Umbilical cord (tissue), 1 donor: ENCODE measurements at regions not wholly inside any gene's neighbourhood (a gene's known extent, or its start where the extent isn't known, plus 50 kb on each side); places are given as distances from the start of the nearest gene placed in this dataset.

Experiments
- DNase-seq: peaks from one replicate; pipeline ENCODE4 v3.0.0-alpha.2; 2015; ENCODE audit warnings: low spot score

DNA sequence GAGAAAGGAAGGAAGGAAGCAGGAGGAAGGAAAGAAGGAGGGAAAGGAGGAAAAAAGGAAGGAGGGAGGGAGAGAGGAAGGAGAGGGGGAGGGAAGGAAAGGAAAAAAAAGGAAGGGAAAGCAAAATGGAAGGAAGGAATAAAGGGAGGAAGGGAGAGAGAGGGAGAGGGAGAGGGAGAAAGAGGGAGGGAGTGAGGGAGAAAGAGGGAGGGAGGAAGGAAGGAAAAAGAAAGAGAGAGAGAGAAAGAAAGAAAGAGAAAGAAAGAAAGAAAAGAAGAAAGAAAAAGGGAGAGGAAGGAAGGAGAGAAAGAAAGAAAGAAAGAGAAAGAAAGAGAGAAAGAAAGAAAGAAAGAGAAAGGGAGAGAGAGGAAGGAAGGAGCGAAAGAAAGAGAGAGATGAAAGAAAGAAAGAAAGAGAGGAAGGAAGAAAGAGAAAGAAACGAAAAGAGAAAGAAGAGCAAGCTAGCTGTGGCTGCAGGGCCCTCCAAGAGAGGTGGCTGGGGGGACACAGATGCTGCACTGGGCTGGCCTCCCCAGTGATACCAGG lies 472.4 kb upstream of the MGMT start:
- DNase-seq: no peak

DNA sequence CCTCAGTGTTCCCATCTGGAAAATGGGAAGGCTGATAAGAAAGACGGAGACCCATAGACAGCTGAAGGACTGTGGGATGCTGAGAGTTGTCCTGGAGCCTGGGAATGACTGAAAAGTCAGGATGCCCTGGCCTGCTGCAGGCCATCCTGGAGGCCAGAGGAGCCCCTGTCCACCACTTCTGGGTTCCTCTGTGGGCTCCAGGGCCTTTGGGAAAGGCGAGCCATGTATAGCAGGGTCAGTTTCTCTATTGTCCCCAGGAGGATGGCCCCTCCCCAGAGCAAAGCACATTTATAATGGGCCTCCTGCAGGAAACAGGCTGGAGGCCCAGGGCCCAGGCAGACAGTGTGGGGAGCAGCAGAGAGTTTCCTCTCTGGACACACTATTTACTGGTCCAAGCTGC lies 471.4 kb upstream of the MGMT start:
- no peak for DNase-seq

DNA sequence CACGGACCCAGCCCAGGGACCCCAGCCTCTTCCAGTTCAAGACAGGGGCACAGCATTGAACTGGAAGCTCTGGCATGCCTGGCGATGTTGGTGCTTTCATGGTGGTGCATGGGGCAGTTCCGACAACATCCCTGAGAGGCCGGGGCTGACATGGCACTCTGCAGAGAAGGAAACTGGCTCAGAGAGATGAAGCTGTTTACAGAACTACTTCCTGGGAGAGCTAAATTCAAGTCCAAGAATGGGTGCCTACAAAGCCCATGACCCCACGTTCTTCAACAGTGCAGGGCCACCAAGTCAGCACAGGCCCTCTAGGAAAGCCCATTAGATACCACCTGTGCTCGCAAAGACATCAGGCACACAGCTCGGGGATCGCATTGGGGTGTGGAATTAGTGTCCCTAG lies 470.9 kb upstream of the MGMT start:
- DNase-seq: no peak

DNA sequence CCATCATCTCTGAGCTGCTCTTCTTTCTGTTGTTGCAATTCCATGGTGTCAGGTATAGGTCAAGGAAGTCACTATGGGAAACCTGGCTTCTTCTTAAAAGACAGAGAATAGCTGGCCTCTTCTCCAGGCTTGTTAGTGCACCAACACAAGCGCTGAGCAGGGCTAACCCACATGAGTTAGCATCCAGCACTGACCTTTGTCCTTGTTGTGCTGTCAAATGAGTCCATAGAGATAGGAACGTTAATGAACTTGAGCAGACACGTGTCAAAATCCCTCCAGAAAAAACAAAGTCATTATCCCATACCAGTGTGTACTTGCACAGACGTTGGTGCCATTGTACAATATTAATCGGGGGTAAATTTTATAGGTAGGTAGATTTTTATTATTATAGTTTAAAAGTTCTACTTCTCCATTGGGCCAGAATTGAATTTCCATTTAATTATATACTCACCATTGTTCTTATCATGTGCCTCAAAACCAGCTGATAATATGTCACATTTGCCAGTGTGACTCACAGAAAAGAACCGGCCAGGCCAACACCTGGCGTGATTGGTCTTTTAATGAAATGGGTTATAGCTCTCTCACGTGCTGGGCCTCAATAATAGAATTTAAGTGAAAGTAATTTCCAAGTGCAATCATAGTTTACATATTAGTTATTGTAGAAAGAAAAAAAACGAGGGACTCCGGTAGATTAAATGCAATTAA lies 468.8 kb upstream of the MGMT start:
- no peak for DNase-seq

DNA sequence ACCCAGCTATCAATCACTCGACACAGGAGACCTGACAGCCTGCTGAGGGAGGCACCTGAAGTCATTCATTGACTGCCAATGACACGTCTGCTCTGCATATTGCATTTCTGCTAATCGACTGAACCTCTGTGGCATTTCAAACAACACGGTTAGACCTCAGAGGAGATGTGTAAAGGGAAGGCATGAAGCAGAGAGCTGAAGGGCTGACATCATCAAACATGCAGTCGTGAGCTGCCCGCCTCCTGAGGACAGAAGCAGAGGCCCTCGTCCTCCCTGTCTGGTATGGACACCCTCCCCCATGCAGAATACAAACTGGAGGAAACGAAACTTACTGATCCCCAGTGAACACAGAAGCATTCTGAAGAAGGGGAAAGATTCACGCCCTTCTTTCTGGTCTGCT lies 462.6 kb upstream of the MGMT start:
- no peak for DNase-seq

DNA sequence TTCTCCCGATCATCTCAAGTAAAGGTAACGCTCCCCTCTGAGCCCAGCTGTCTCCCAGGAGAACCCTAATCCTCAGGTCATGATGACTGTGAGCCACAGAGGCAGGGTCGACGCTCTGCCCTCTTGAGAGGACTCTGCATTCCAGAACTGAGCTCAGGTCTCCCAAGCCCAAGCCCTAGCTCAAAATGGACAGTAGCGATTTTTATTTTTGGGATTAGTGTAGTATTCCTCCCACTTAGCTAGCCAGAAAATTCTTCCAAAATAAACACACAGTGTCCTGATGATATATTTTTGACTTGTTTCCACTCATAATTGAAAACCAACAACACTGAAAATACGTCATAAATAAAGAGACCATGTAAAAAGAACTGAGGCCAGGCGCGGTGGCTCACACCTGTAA lies 462.0 kb upstream of the MGMT start:
- DNase-seq: no peak

DNA sequence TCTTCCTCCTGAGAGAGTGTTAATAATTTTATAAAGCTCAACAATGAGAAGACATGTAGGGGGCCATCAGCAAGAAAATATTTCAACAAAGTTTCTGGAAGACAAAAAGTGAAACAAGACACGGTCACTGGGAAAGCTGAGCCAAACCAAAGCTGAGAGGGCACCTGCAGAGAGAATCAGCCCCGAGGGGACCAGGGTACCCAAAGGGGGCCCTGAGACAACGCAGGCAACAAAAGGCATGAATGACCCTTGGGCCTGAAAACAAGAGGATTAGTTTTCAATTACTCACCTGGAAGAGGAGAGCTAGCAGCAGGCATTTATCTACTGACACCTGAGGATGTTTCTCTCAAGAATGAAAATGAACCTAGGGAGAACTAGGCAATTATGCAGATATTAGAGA lies 461.2 kb upstream of the MGMT start:
- DNase-seq: no peak

DNA sequence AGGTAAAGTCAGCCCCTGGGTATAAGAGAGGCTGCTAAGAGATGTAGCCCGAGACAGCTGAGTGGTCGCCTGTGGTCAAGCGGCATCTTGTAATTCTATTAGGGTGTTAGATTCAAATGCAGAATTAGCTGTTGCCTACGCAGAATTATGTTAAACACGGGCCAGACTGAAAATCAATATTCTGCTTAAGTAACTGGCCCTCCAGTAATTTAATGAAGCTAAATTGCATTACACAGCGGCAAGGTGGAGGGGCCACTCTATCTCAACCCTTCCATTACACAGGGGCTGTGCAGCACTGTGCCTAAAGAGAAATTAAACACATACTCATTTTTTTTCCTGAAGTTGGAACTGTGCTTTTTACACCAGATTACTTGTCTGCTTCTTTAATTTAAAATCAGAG lies 448.5 kb upstream of the MGMT start:
- no peak for DNase-seq

DNA sequence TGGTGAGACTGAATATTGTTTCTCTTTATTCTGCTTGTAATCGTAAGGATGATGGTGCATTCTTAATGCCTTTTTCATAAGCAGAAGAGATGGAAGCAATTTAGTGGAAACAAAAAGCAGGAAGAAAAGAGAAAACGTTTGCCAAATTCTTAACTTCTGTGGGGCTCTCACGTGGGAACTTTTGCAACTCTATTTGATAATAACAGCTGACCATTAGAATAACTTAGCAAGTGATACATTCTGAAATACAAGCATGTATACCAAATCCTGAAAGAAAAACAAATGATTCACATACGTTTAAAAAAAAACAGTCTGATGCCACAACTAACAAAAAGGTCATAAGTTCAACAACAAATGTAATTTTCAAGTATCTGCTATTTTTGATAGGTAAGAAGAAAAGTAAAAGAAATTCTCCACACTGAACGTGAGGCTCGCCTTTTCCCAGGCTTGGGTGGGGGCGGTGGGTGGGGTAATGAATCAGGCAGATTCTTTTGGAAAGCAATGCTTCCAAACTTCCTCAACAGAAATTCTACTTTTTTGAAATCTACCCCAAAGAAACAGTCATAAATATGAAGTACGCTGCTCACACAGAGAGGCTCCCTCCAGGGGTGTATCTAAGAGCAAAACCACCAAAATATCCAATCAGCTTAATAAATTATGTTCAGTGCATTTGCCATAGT lies 446.2 kb upstream of the MGMT start:
- no peak for DNase-seq

DNA sequence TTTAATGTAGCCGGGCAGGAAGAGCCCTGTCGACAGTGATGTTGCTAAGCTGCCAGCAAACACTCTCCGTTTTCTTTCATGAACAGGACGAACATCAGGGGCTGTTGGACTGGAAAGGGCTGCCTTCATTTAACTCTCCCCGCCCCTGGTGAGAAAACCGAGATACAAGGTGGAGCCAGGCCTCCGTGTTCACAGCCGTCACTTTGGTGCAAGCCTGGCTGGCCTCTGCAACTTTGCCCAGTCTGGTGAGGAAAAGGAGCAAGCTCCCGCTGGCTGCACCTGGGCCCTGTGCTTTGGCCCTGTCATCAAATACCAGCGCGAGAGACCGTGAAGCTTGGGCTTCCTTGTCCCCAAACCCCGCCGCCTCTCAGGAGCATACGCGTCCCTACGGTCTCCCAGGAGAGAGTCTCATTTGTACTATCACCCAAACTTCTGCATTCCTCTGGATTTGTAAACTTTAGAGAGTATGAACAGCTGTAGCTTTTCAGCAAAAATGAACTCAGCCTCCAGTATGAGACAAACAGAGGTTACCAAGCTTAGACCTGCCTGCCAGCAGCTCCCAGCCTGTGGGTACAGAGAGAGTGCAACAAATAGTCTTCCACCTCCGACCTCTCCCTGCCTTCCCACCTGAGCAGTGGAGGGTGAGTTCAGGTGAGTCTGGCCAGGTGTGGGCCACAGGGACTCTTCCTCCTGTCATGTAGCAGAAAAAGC lies 445.3 kb upstream of the MGMT start:
- peak; percentile 70 for DNase-seq

DNA sequence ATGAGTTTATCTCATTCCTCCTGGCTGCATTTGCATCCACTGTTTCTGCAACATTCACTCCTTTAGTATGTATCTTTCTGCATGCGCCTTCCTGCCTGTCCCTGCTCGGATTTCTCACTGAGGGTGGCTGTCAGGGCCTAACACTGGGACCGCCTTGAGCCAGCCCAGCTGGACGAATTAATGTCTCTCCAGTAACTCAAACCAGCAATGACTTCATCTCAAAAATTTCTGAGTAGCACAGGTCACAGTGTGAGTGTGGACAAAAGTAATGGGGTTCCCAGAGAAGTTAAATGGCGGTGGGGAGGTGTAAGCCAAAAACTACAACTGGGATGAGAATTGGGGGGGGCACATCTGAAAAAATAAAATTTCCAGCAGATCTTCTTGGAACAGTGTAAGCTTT lies 444.0 kb upstream of the MGMT start:
- peak; percentile 64 for DNase-seq

DNA sequence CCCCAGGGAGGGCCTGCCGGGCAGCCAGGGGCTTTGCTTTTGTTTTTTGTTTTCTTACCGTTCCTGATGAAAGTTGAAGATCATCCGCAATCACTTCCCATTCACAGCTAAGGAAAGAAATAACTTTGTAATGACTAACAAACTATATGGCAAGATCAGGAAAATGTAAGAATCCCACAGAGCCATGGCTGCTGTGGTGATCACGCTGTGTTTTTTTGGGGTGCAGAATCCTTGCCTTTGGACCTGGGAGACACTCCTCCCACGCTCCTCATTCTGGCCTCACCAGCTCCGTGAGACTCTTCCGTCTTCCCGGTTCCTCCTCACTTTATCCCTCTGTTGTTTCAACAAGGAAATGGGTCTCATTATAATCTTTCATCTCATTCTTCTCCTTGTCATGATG lies 443.0 kb upstream of the MGMT start:
- DNase-seq: no peak

DNA sequence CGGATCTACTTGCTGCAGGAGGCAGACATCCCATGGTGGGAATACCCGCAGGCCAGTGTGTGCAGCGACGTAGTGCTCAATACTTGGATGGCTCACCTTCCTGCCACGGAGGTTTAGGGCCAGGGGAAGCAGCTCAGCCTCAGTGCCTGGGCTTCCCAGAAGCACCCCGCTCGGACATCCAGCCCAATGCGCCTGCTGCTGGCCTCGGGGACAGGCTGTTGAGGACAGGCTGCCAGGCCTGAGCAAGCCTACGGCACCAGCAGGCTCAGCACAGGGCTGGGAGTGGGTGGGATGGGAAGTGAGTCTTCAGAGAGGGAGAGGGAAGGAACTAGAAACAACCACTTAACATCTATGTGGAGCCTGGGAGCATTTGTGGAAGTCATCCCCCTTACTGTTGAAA lies 441.3 kb upstream of the MGMT start:
- DNase-seq: no peak

DNA sequence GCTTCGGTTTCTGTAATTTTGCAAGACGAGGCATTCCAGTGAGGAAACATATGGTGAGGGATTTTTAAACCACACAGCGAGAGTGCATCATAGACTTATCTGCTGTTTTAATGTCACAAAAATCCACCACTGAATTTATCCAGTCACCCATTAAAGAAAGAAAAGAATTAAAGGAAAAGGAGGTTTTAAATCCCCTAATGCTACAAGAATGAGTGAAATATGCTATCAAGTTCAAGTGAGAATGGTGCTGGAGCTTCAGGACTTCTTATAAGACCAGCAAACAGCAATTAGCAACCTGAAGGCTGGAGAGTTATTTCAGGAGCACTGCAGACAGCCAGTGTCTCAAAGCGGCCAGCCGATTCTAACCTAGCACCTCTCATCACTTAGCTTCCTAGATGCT lies 439.1 kb upstream of the MGMT start:
- DNase-seq: peak; percentile 37

DNA sequence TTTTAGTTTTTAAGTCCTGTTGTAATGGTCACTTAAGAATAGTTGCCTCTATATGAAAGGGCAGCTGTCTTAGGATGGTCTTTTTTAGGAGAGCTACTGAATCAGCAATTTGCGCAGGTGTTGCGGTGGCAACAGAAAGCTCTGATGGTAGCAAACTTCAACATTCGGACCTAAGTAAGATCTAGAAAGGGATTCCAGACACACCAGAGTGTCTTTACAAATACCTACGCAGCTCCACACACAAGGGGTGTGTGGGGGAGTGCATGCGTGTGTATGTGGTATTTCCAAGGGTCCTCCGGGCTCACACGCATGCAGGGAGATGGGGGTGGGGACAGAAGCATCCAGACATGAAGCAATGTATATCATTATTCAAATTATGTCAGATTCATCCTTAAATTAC lies 438.6 kb upstream of the MGMT start:
- DNase-seq: no peak

DNA sequence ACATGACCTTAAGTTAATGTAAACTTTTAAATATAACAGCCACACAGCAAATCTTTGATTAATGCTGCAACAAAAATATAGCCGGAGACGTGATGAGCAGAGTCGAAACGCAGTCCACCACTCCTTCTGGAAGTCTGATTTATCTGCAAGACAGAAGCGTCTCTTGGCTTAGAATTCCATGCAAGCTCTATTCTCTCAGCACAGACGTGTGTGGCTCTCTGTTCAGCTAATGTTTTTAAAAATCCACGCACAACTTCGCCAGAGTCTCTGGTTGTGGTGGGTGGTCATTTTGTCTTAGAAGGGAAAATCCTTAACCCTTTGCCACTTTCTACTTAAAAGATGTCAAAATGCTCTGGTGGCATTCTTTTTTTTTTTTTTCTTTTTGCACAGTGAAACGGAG lies 438.0 kb upstream of the MGMT start:
- peak; percentile 32 for DNase-seq

DNA sequence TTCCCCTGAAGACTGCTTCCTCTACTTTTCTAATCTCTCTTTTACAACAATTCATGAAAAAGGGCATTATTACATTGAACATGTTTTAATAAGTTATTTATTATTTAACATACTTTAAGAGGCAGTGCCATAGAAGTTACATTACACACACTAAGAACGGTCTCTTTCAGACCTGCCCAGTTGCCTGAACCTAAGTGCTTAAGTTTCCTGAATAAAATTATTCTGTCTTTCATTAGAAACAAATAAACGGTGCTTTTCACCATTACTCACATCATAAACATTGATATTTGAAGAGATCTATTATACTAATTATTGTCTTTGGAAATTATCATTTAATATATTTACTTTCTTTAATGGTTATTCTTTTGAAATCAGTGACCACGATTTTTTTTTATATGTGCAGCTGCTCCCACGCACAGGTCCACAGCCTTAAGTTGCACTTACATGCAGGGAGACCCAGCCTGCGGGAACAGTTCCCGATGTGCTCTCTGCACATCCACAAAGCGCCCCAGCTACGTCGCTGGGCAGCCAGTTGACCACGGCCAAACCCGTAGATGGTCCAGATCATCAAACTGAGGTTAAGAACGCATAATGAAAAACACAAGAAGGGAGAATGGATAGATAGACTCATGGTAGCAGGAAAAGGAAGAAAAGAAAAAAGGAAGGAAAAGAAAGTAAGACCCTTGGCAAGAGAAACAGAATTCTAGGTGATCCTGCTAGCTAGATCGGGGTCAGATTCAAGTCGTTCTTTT lies 437.0 kb upstream of the MGMT start:
- DNase-seq: no peak

DNA sequence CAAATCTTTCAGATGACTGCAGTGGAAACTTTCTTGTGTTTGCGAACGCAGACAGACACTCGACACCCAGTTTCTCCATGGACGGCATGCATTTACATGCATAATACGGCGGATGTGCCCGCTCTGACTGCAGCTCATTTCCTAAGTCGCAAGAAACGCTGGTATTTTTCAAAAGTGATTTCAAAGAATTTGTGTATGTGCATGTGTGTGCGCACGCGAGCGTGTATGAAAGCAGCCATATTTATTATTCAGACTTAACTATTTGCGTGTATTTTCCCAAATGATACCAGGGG lies 436.5 kb upstream of the MGMT start:
- no peak for DNase-seq

DNA sequence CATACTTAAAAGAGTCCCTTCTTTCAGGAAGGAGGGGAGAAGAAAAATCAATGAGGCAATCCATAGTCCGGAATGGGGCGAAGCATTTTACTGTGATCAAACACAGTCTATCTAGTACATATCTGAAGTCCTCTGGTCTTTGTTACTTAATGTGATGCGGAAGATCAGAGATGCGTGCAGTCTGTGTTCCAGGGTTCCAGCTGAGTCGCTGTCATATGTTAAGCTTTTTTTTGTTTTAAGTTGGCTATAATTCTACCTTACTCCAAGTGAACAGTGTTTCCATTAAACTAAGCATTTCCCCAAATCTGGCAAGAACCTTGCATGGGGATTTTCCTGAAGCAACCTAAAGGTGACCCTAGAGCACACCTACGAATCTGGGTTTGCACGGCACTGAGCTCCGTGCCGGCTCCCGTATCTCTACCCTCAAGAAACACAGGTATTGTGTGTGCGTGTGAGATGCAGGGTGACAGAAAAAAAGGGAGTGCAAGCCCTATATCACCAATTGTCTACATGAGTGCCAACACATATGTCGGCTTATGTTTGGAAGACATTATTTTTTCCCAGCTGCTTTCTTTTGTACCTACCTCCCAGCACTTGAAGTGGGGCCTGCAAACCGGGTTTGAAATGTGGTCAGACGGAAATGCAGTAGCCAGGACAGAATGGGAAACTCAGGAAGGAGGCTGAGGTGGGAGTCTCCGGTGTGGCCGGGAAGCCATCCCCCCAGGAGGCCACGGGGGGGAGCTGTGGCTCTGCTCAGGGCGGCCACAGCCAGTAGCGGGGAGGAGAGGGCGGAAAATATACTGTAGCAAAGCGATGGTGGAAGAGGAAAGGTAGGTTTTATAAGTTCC lies 435.8 kb upstream of the MGMT start:
- DNase-seq: peak; percentile 54

DNA sequence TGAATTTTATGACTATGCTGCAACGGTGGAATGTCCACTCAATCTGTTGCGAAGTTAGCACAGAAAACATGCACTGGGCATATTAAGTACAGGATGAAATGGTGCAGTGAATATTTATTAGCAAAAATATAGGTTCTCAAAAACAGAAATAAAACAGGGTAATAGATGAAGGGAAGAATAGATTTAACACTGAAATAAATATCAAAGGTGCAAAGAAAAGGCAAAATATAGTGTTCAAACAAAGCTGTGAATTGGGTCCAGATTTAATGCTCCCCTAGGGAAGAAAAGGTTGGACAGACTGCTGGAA lies 435.2 kb upstream of the MGMT start:
- DNase-seq: no peak
